ENCODE measurements at regions not wholly inside any gene's neighbourhood (a gene's known extent, or its start where the extent isn't known, plus 50 kb on each side); places are given as distances from the start of the nearest gene placed in this dataset.

DNA sequence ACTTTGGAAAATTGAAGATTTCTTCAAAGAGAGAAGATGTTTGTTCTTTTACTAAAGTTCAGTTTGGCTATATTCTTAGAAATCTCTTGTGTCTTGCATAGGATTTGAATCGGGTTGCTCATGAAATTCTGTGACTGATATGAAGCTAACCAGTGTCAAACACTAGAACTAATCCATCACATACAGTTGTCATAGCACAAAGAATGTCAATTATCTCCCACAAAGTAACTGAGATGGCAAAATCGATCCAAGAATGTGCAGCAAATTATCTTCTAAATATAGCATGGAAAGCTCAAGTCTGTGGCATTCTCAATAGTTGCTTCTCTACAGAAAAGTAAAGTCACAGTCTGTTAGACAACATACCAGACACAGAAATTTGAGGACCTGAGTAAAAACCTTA, 768.1 kb upstream of the LRRN3 start:
- TF ChIP-seq, protein P1, sequence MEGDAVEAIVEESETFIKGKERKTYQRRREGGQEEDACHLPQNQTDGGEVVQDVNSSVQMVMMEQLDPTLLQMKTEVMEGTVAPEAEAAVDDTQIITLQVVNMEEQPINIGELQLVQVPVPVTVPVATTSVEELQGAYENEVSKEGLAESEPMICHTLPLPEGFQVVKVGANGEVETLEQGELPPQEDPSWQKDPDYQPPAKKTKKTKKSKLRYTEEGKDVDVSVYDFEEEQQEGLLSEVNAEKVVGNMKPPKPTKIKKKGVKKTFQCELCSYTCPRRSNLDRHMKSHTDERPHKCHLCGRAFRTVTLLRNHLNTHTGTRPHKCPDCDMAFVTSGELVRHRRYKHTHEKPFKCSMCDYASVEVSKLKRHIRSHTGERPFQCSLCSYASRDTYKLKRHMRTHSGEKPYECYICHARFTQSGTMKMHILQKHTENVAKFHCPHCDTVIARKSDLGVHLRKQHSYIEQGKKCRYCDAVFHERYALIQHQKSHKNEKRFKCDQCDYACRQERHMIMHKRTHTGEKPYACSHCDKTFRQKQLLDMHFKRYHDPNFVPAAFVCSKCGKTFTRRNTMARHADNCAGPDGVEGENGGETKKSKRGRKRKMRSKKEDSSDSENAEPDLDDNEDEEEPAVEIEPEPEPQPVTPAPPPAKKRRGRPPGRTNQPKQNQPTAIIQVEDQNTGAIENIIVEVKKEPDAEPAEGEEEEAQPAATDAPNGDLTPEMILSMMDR (IDR thresholded peaks at IDR 0.05): no peak
- TF ChIP-seq POLR2AphosphoS5 (IDR thresholded peaks at IDR 0.05; ENCODE audit: insufficient read depth in 1 of 2, low read depth in 1 of 2): no peak
